GM06990 (cell line): ENCODE measurements at regions not wholly inside any gene's neighbourhood (a gene's known extent, or its start where the extent isn't known, plus 50 kb on each side); places are given as distances from the start of the nearest gene placed in this dataset.
A peak's percentile ranks its signal among the peaks of the same experiment; 100 is the strongest.

ENCODE experiments used
- DNase-seq: peaks from one replicate; pipeline ENCODE4 v3.0.0-alpha.2; 2011; ENCODE audit not compliant: insufficient read length; ENCODE audit errors: extremely low read depth
- H3K27me3 ChIP-seq: replicated peaks from 2 replicates; pipeline ENCODE4 v1.6.0; 2011; ENCODE audit warnings: low read length; ENCODE audit not compliant: control insufficient read depth, insufficient read depth
- H3K36me3 ChIP-seq: 2 replicates; pipeline ENCODE4 v1.5.1; 2011; ENCODE audit warnings: low read length; ENCODE audit not compliant: control insufficient read depth, insufficient read depth
- H3K4me3 ChIP-seq: replicated peaks from 2 replicates; pipeline ENCODE4 v1.5.1; 2011; ENCODE audit warnings: low read depth, mild to moderate bottlenecking, control low read depth, low read length
- TF ChIP-seq, protein P1 (sequence below): IDR thresholded peaks from 2 replicates; pipeline ENCODE4 v1.5.1; 2011; ENCODE audit warnings: low read length, control low read depth, mild to moderate bottlenecking, inconsistent platforms; ENCODE audit not compliant: insufficient read depth, poor library complexity, severe bottlenecking

DNA sequence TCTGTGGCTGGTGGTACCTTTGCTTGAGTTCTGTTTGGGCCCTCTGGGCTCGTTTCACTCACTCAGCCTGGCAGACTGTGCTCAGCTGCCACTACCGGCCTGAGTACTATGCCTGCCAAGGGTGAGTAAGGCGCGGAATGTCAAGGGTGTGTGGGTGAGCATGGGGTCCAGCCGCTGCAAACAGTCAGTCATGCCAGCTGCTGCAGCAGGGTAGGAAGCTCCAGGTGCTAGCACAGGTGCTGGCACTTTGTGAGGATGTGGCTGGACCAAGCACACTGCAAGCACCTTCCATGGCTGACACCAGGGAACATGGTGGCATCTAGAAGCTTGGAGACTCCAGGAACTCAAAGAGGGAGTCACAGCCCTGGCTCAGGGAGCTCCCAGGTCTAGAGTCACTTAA lies 368.6 kb upstream of the ACO1 start:
- H3K27me3 ChIP-seq: no peaks in the 10 kb centered on the region
- TF ChIP-seq, protein P1, sequence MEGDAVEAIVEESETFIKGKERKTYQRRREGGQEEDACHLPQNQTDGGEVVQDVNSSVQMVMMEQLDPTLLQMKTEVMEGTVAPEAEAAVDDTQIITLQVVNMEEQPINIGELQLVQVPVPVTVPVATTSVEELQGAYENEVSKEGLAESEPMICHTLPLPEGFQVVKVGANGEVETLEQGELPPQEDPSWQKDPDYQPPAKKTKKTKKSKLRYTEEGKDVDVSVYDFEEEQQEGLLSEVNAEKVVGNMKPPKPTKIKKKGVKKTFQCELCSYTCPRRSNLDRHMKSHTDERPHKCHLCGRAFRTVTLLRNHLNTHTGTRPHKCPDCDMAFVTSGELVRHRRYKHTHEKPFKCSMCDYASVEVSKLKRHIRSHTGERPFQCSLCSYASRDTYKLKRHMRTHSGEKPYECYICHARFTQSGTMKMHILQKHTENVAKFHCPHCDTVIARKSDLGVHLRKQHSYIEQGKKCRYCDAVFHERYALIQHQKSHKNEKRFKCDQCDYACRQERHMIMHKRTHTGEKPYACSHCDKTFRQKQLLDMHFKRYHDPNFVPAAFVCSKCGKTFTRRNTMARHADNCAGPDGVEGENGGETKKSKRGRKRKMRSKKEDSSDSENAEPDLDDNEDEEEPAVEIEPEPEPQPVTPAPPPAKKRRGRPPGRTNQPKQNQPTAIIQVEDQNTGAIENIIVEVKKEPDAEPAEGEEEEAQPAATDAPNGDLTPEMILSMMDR: no peak
- H3K4me3 ChIP-seq: no peak overlapping the region
- H3K36me3 ChIP-seq: no peaks in the 10 kb centered on the region
- no peak for DNase-seq

GRCh38 chr9:32045513-32045912 lies 338.9 kb upstream of the ACO1 start:
- TF ChIP-seq, protein P1: no peak
- no peak for DNase-seq
- Histone ChIP-seq H3K4me3 (no peak overlapping the region), H3K27me3 (no peaks in the 10 kb centered on the region), H3K36me3 (no peaks in the 10 kb centered on the region)

DNA sequence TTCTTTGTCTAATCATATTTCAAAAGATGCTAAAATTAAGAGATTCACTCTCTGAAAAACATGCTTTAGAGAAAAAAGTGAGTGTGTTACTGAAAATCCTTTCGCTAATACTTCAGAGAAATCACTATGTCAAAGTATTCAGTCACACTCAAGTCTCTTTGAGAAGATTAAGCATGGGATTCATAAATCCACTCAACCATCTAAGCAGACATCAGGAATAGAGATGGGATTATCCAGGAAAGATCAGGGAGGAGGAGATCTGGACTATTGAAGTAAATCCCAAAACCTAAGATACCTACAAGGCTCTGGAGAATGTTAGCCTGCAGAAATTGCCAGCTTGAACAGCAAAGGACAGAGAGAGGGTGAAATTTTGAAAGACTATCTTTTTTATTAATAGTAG lies 317.2 kb upstream of the ACO1 start:
- Histone ChIP-seq H3K27me3 (no peaks in the 10 kb centered on the region), H3K4me3 (no peak overlapping the region)
- TF ChIP-seq, protein P1: no peak

DNA sequence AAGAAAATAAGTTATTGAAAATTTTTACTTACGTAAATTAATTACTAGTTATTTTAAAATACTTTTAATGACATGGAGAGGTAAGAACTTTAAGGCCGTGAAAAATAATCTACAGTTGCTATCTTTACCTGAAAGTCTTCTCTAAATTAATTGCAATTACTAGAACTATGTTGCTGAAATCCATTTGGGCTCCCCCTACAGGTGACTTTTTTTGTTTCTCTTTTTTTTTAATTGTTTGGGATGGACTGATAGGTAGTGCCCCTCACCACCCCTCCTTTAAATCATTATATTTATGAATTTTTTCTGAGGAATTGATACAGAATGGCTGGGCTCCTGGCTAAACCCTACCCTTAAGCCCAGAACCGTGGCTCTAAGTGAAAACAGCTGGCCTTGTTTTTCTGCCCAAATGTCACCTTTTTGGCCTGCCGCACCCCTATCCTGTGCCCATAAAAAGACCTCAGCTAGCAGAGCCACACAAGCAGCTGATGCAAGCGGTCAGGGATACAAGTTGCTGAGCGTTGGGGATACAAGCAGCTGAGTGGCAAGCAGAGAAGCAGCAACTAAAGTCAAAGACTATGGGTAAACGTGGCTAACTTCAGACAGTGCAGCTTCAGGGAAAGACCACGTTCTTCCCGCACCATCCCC lies 315.2 kb upstream of the ACO1 start:
- TF ChIP-seq, protein P1: peak; percentile 46
- no peak for DNase-seq
- no peak overlapping the region for H3K4me3 ChIP-seq
- H3K27me3 ChIP-seq: no peaks in the 10 kb centered on the region
- no peaks in the 10 kb centered on the region for H3K36me3 ChIP-seq

More for the DNA sequence above, 317.2 kb upstream of the ACO1 start:
- no peak for DNase-seq
- H3K36me3 ChIP-seq: no peaks in the 10 kb centered on the region

- TF ChIP-seq, protein P1: no peak
- no peaks in the 10 kb centered on the region for H3K27me3 ChIP-seq
- no peak overlapping the region for H3K4me3 ChIP-seq
- no peak for DNase-seq
- H3K36me3 ChIP-seq: no peaks in the 10 kb centered on the region
Observed at GRCh38 chr9:32069969-32070368, 314.5 kb upstream of the ACO1 start.

DNA sequence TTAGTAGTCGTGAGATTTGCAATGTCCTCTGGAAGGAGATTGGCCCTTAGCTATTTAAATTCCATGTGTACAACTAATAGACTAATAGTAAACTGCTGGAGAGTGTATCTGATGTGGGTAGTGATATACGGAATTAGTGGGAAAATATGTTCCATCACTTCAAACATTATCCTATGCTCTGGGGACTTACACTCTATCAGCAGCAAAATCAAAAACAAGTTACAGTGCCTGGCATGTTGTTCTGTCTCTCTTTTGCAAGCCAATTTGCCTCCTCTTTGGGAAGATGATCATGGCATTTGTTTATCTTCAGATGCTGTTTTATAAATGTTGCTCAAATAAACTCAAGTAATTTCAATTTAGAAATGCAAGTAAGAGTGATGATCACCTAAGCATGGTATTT lies 311.9 kb upstream of the ACO1 start:
- TF ChIP-seq, protein P1: no peak
- H3K27me3 ChIP-seq: no peaks in the 10 kb centered on the region
- H3K4me3 ChIP-seq: no peak overlapping the region
- no peaks in the 10 kb centered on the region for H3K36me3 ChIP-seq
- DNase-seq: no peak
